OCI-LY3 (cell line): ENCODE measurements at regions not wholly inside any gene's neighbourhood (a gene's known extent, or its start where the extent isn't known, plus 50 kb on each side); places are given as distances from the start of the nearest gene placed in this dataset.

ENCODE experiments used
- EZH2phosphoT487 ChIP-seq: fragments of 200-600 bp; shearing (Covaris generic); IDR thresholded peaks from 2 replicates; pipeline ENCODE4 v1.6.1; 2018; ENCODE audit warnings: antibody characterized with exemption, mixed run types, low read depth
- TF ChIP-seq, protein P1 (sequence below): fragments of 200-600, 300-600 bp; sonication (generic); IDR thresholded peaks from 2 replicates; pipeline ENCODE4 v1.5.1; 2014; ENCODE audit warnings: antibody characterized with exemption, low read length, low read depth

DNA sequence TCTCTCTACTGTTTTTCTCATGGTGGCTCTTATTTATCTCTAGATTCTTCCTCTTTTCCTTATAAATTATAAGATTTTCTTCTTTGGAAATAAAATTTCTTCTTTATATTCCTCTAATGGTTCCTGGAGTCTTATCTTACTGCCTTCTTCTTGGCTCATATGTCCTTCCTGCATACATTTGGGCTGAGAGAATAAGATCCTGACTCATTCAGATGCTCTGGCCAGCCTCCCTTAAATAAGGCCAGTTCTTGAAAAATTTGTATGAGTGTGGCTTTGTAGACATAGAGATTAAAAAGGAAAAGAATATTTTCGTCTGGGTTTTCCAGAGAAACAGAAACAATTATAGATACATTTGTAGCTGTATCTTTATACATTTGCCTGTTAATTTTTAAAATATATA is 411.3 kb downstream of the KIF20B start:
- TF ChIP-seq, protein P1, sequence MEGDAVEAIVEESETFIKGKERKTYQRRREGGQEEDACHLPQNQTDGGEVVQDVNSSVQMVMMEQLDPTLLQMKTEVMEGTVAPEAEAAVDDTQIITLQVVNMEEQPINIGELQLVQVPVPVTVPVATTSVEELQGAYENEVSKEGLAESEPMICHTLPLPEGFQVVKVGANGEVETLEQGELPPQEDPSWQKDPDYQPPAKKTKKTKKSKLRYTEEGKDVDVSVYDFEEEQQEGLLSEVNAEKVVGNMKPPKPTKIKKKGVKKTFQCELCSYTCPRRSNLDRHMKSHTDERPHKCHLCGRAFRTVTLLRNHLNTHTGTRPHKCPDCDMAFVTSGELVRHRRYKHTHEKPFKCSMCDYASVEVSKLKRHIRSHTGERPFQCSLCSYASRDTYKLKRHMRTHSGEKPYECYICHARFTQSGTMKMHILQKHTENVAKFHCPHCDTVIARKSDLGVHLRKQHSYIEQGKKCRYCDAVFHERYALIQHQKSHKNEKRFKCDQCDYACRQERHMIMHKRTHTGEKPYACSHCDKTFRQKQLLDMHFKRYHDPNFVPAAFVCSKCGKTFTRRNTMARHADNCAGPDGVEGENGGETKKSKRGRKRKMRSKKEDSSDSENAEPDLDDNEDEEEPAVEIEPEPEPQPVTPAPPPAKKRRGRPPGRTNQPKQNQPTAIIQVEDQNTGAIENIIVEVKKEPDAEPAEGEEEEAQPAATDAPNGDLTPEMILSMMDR = no peak
- TF ChIP-seq EZH2phosphoT487 = no peak
